NCI-H748 treated with DMSO at 0.1 percent for 48 hours (cell line): ENCODE measurements at regions not wholly inside any gene's neighbourhood (a gene's known extent, or its start where the extent isn't known, plus 50 kb on each side); places are given as distances from the start of the nearest gene placed in this dataset.
A peak's percentile ranks its signal among the peaks of the same experiment; 100 is the strongest.

Experiments used
- DNase-seq: peaks from one replicate; lab custom pipeline; 2025; lab: John Stamatoyannopoulos, UW

DNA sequence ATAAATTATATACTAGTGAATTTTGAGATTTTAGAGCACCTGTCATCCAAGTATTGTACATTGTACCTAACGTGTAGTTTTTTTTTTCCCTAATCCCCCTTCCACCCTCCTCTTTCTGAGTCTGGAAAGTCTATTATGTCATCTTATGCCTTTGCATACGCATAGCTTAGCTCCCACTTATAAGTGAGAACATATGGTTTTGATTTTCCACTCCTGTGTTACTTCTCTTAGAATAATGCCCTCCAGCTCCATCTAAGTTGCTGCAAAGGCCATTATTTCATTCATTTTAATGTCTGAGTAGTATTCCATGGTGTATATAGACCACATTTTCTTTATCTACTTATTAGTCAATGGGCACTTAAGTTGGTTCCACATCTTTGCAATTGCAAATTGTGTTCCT is 177.0 kb upstream of the C16orf82 start:
- DNase-seq = no peak

DNA sequence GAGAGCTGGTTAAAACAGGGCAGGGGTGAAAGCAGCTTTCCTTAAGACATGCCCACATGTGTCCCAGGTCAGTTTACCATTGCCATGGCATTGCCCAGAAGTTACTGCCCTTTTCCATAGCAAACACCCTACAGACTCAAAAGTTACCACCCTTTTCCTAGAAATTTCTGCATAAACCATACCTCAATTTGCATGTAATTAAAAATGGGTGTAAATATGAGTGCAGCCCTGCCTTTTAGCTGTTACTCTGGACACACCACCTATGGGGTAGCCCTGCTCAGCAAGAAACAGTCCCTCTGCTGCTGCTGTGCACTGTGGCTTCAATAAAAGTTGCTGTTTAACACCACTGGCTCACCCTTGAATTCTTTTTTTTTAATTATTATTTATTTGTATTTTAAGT is 168.5 kb upstream of the C16orf82 start:
- DNase-seq = no peak

DNA sequence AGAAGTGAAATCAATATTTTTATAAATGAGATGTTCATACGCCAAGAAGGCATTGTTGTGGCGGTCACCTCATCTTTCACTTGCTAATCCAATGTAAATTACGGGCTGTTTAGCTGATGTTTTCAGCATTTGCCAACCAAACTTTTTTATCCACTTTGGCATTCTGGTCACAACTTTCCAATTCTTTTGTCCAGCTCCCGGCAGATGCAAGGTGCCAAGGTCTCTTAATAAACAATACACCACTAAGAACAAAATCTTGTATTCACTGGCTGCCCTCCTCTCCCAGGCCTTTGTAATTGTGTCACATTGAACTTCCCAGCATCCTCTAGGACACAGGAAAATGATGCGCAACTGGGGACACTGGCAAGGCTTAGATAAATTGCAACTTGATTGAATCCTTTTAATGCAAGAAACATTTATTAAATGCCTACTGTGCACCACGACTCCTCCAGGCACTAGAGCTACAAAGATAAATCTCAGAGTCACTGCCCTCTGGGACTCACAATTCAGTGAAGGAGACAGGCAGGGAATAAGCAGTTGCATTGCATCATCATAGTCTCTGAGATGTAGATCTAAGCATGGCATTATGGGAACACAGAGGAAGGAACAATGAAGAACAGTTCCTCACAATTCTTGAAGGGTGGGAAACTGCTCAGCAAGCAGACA is 165.4 kb upstream of the C16orf82 start:
- DNase-seq = no peak

DNA sequence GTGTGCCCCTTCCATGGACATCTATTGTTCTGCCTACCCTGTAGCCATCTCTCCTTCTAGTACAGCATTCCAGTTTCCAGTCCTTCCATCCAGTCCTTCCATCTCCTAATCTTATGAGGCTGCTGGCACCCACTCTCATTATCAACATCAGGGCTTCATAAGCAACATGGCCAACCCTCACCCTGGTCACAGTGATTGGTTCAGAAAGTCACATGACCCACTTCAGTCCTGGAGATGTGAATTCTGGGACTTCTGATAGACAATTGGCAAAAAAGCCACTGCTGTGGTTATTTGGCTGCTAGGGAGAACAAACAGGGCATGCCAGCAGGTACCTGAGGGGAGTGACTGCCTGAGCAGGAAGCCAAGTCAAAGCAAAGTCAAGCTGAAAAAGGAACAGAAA is 164.7 kb upstream of the C16orf82 start:
- no peak for DNase-seq

DNA sequence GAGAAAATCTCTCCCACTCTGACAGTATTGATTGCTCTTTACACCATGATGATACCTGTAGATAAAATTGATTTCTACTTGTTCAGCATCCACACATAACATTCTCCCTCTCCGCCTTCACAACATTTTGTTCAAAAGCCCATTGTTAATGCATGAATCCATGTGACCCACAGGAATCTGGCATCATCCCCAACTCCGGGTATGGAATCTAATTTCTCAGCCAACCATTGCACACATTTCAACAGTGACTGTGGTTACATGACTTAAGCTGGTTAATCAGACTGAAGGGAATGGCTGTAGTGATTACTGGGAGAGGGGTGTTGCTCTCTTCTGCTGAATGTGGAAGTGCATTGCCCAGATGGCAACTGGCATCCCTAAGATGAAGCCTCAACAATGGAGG is 161.4 kb upstream of the C16orf82 start:
- DNase-seq = no peak

DNA sequence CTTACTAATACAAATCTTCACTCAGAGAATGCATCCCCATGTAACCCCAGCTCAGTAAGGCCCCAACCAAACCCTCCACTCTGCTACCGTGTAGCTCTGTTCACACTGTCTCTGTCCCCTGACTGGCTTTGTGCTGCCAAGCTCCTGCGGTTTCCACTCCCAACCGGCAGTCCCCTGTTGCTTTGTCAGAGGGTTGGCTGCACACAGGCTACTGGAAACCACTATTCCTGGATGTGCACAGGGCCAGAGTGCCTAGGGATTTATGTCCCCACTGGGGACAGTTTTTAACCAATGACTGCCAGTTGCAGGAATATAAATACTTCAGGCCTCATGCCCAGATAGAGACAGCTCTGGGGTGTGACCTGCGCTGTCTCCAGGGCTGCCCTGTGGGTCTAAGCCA is 157.1 kb upstream of the C16orf82 start:
- DNase-seq = no peak

DNA sequence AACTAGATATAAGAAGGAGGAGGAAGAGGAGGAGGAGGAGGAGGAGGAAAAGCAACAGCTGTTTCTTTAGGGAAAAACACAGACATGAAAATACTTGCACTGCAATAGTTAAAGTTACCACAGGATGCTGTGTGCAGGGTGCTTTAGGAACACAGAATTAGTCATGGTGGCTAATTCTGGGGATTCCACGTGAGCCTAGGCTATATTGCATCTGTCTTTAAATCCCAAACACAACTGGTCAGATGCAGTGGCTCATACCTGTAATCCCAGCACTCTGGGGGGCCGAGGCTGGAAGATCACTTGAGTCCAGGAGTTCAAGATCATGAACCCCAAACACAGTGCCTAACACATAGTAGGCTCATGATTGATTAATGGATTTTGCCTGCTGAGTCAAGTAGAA is 155.3 kb upstream of the C16orf82 start:
- DNase-seq = no peak

DNA sequence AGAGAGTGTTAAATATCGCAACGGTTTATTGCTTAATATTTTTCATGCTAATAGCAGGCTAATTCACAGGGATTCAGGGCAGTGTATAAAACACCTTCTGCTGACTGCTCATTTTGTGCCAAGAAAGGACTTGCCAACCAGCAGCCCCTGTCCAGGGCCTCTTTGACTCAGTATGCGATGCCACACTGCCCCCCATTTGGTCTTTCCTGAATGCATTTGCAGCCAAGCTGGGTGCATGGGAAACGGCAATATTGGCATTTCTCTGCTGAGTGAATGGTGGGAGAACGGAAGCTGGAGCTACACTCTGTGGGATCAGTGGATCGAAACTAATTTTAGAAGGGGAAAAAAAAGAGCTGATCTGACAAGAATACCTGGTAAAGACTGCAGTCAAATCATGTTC is 152.9 kb upstream of the C16orf82 start:
- DNase-seq = no peak

DNA sequence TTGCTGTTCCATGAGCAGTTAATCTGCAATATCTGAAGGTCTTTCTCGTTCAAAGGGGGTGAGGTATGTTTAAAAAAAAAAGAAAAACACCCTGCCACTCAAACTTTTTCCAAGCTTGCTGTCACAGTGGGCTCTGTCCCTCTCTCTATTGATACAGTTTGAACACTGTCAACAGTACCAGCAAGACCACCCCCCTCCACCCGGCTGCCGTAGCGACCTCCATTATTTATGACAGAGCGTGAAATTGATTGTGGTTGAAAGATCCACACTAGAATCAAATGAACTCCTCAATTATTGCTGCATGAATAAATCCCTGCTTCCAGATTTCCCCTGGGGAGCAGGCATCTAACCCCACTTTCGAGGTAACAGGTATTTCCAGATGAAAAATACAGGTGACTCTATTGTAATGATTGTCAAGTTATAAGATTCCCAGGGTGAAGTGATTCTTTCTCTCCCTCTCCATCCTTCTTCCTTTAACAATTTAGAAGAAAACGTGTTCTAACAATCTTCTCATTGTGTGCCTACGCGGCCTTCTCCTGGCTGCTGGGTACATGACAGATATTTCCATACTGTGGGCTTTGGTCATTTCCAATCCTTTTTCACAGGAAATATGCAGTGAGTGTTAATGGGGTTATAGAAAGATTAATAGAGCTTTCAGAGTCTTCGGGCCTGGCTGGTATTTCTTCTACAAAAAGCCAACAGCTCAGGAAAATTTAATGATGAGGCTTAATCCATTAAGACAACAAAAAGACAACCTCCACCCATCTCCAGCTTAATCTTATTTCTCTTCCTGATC is 135.7 kb upstream of the C16orf82 start:
- no peak for DNase-seq

DNA sequence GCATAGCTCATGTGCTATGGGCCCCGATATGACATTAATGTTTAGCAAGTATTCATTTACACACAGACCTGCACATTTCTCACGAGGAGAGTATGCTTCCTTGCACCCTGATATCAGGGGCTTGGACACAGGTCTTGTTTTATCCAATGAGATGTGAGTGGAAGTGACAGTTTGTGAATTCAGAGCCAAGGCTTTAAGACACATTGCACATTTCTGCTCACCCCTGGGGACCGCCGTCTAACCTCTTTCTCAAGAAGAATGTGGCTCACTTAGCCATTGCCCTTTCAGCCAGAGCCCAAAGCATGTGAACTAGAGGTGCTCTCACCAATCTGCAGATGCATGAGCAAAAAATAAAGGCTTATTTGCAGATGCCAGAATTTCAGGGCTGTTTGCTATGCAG is 116.1 kb upstream of the C16orf82 start:
- no peak for DNase-seq

DNA sequence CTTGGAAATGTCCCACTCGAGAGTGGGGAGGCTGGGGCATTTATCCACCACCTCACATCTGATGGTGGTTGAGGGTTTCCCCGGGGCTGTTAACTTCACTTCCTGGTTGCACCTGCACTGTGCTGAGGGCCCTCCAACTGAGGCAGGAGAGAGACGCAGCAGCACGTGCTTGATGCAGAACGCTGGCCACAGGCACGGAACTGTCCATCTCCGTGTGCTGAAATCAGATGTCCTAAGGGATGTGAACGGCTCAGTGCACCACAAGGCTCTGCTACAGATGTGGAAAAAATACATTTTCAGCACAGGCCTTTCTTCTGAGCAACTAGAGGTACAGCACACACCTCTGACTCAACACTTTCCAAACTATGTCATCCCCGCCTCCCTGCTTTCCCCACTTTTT is 114.8 kb upstream of the C16orf82 start:
- DNase-seq = no peak

DNA sequence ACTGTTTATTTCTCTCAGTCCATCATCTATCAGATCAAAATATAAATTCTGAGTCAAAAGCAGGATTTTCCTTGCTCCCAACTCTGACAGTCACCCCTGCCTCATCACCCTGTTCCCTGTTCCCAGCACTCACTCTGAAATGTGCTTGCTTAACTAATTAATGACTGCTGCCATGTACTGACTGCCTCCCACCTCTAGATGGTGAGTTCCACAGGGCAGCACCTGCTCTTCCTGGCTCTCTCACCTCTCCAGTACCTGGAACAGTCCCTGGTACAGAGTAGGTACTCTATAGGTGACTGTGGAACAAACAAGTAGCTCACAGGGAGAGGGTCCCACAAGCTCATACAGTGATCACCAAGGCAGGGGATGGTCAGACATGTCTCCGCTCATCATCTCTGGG is 114.3 kb upstream of the C16orf82 start:
- peak; percentile 12 for DNase-seq

DNA sequence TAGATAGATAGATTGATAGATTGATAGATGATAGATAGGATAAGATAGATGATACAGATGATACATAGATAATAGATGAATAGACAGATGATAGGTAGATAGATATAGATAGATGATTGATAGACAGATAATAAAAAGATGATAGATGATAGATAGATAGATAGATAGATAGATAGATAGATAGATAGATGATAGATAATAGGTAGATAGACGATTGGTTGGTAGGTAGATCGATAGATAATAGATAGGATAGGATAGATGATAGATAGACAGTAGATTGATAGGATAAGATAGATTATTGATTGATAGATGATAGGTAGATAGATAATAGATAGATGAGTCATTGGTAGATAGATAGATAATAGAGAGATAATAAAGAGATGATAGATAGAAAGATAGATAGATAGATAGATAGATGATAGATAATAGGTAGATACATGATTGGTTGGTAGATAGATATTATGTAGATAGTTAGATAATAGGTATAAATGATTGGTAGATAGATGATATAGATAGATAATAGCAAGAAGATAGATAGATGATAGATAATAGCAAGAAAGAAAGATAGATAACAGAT is 109.4 kb upstream of the C16orf82 start:
- no peak for DNase-seq

DNA sequence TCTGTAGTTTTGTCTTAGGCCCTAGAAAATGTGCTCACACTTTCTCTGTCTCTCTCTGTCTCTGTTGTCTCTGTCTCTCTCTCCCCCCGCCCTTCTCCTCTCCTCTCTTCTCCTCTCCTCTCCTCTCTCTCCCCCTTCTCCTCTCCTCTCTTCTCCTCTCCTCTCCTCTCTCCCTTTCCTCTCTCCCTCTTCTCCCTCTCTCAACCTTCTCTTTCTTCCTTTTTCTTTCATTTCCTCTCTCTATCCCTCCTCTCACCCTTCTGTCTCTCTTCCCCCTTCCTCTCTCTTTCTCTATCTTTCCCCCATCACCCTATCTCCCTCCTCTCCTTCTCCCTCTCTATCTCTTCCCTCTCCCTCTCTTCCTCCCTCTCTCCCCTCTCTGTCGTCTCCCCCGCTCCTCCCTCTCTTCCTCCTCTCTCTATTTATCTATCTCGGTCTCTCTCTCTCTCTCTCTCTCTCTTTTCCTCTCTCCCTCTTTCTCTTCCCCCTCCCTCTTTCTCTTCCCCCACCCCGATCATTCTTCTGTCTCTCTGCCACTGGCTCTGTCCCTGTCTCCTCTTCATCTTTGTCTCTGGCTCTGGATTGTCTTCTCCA is 107.2 kb upstream of the C16orf82 start:
- no peak for DNase-seq

DNA sequence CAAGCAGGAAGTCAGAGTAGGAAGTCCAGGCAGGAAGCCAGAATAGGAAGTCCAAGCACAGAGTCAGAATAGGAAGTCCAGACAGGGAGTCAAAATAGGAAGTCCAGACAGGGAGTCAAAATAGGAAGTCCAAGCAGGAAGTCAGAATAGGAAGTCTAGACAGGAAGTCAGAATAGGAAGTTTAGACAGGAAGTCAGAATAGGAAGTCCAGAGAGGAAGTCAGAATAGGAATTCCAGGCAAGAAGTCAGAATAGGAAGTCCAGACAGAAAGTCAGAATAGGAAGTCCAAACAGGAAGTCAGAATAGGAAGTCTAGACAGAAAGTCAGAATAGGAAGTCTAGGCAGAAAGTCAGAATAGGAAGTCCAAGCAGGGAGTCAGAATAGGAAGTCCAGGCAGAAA is 105.3 kb upstream of the C16orf82 start:
- no peak for DNase-seq

DNA sequence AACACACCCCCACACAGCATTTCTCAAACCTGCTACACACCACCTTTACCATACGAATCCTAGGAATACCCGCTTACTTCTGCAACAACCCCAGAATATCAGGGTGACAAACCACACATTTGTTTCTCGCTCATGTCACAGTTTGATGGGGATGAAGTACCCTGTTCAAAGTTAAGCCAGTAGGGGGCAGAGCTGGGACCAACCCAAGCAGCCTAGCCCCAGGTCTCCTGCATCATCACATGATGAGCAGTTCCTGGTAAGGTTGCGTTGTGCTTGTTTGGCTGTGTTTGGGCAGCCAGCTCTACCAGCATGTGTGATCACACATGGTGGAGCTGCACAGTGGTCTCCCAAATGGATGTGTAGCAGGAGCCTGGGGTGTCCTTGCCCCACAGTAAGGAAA is 103.6 kb upstream of the C16orf82 start:
- no peak for DNase-seq

DNA sequence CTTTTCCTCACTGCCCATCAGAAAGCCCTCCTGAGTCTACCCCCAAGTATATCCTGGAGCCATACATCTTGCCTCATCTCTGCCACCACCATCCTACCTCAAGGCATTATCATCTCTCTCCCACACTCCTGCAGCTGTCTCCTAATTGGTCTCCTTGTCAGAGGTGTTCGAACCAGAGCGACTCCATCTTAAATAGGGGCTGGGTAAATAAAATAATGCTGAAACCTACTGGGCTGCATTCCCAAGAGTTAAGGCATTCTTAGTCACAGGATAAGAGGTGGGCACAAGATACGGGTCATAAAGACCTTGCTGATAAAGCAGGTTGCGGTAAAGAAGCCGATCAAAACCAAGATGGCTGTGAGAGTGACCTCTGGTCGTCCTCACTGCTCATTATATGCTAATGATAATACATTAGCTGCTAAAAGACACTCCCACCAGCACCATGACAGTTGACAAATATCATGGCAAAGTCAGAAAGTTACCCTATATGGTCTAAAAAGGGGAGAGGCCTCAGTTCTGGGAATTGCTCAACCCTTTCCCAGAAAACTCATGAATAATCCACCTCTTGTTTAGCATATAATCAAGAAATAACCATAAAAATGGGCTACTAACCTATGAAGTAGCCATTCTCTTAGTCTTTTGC is 97.0 kb upstream of the C16orf82 start:
- no peak for DNase-seq

DNA sequence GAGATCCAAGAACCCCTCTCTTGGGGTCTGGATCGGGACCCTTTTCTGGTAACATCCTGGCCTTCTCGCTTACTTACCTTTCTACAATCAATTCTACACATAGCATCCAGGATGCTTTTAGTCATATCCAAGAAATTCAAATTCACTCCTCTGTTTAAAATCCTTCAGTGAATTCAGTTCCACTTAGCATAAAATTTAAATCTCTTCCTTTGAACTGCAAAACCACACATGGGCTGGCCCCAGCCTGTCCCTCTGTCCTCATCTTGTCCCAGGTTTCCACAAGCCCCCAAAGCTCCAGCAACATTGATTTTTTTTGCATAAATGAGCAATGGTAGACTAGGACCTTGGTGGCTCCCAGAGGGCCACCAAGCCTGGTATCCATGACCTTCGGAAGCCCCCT is 96.4 kb upstream of the C16orf82 start:
- no peak for DNase-seq

DNA sequence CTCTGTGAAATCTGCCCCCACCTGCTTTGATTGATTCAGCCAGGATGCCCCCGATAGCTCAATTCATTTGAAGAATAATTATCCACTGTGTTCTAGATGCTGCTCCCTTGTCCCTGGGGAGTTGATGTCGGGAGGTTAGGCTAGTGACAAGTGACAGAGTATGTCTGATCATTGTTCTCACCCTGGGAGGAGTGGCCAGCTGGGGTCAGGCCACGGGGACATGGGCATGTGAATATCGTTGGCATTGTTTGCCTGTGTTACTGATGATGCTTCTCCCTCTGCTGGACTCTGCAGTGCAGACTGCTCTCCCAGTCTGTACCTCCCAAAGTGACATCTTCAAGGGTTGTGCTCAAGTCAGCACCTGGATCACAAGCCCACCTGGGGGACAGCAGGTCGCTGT is 89.9 kb upstream of the C16orf82 start:
- DNase-seq = no peak

DNA sequence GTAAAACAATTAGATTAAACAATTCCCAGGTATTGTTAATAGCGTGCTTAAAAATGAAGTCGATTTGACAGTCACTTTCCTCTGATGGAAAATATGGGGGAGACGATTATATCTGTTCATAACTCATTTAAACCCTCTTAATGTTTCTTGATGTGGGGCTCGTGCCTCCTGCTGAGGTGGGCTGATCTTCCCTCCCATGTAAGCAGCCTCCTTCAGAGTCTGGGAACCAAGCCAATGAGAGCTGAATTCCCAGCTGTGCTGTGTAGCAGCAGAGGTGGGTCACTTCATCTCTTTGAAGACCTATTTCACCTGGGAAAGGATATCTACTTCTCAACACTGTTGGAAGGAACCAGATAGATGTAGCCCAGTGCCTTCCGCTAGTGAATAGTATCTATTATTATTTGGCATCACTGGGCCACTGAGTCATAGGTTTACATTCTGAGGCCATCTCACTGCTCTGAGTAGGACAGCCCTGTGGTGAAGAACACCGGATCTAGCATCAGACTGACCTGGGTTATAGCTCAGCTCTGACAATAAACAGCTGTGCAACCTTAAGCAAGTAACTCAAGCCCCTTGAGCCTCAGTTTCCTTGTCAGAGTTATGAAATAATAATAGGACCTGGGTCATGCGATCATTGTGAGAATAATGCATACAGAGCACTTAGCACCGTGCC is 85.3 kb upstream of the C16orf82 start:
- no peak for DNase-seq

DNA sequence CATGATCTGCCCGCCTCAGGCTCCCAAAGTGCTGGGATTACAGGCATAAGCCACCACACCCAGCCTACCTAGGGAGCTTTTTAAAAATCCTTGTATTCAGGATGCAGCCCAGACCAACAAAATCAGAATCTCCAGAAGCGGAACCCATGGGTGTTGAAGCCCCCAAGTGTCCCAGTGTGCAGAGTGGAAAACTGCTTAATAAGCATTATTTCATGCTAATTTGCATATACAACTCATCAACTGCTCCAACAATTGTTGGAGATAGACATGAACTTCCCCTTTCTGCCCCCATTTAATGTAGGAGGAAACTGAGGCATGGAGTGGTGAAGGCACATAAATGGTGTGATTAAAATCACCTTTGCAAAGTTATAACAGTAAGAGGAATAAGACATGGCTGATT is 84.3 kb upstream of the C16orf82 start:
- no peak for DNase-seq

DNA sequence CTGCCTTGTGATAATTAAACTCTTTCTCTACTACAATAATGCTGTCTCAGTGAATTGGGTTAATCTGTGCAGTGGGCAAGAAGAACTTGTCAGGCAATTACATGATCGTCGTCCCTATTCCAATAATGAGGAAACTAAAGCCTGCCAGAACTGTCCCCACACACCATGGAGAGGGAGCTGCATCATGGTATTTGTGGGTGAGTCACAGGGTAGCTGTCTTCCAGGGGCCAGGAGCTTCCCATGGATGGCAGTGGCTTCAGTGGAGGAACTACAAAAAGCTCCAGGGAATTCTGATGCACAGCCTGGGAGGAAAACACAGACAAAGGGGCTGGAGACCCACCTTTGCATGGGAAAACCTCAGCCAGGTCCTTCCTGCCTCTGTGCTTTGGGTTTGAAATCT is 83.3 kb upstream of the C16orf82 start:
- DNase-seq = no peak
